Non-pigmented ciliary epithelial cell (primary cell): ENCODE measurements at regions not wholly inside any gene's neighbourhood (a gene's known extent, or its start where the extent isn't known, plus 50 kb on each side); places are given as distances from the start of the nearest gene placed in this dataset.
A peak's percentile ranks its signal among the peaks of the same experiment; 100 is the strongest.
"Not testable (repeated sequence)": the region's sequence is repeated elsewhere in the genome, so short reads cannot be mapped to it uniquely, and the experiment has no call there.

ENCODE experiments used
- DNase-seq: peaks from one replicate; pipeline ENCODE4 v3.0.0-alpha.2; 2010; ENCODE audit warnings: low read depth

DNA sequence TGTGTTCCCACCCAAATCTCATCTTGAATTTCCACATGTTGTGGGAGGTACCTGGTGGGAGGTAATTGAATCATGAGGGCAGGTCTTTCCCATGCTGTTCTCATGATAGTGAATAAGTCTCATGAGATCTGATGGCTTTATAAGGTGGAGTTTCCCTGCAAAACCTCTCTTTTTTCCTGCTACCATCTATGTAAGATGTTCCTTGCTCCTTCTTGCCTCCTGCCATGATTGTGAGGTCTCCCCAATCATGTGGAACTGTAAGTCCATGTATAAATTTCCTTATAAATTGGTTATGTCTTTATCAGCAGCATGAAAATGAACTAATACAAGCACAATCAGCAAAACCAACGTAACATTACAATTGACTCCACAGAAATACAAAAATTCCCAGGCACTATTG, 814.8 kb upstream of the CITED2 start:
- not testable (repeated sequence) for DNase-seq

- DNase-seq: no peak
These were observed 811.5 kb upstream of the CITED2 start for GRCh38 chr6:140185991-140186390.

DNA sequence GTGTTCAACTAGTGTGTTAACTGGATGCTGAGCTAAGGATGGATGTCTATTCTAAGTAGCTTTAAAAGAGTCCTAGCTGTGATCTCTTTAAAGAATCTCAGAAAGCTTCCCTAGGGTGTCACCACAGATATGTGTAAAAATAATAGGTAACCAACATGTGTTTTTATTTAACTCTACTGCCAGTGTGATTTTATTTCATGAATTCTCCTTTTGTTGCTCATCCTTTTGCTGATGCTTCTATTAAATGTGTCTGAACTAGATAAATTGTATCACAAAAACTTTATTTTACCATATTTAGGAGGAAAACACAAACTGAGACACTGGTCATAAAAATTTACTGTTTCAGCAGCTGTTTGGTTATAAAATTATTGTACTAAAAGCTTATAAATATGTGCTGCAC, 809.4 kb upstream of the CITED2 start:
- DNase-seq: no peak

DNA sequence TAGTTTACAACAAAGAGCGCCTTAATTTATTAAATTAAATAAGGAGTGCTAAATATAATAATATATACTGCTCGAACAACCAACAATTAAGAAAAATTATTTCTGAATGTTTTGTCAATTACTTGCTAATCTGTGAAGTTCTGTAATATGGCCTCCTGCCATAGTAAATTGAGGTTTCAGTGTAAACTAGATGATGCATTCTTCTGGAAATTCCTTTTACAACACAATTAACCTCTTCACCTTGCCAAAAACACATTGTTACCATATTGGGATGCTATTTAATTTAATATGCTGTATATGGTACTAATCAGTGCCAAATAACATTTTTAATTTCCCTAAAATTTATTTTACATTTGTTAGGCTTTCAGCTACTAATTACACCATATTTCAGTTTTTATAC, 808.4 kb upstream of the CITED2 start:
- no peak for DNase-seq

DNA sequence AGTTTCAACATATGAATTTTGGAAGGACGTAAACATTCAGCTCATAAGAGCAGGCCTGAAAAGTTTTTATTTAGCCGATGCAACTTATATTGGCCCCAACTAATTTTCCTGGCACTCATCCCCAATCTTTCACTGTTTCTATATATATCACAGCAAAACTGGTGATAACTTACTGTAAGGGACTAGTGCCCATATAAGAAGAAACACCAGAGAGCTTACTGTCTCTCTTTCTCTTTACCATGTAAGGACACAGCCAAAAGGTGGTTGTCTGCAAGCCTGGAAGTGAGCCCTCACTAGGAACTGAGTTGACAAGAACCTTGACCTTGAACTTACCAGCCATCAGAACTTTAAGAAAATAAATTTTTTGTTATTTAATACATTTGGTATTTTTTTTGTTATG, 807.4 kb upstream of the CITED2 start:
- no peak for DNase-seq

GRCh38 chr6:140180306-140180705, 805.9 kb upstream of the CITED2 start:
- DNase-seq: no peak

- no peak for DNase-seq
These were observed 804.5 kb upstream of the CITED2 start for GRCh38 chr6:140178935-140179334.

DNA sequence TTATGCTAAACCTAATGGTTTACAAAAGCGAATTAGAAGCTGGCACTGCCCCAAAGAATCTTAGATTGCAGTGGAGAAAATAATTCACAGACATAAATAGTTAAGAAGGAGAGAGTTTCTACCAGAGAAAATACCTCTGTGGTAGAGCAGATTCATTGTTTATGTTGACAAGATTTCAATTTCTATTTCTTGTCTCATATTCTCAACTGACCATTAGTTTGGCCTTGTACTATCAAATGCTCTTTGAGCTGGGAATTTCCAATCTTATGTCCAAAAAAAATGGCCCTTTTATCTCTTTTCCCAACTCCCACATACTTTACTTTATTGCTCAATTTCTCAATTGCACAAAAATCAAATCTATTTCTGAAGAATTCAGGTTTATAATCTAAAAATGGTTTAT, 804.1 kb upstream of the CITED2 start:
- DNase-seq: no peak

DNA sequence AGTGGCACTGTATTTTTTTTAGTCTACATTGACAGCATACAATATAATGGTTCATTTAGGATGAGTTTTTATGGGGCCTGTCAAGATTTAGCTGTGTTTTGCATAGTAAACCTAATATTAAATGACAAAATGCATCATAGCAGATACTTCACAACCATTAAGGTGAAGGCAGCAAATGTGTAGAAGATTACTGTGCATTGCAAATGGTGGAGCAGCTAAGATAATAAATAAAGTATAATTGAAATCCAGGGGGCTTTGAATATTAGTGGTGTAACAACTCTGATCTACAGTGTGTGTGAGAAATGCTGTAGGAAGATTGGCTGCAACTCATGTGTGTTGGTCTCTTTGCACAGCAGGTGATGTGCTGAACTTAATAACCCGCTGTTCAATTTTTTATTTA, 801.9 kb upstream of the CITED2 start:
- no peak for DNase-seq

GRCh38 chr6:140175486-140175885, 801.0 kb upstream of the CITED2 start:
- no peak for DNase-seq

- DNase-seq: peak; percentile 88
These were observed 800.1 kb upstream of the CITED2 start for GRCh38 chr6:140174524-140174923.

GRCh38 chr6:140168365-140168764, 793.9 kb upstream of the CITED2 start:
- DNase-seq: no peak

DNA sequence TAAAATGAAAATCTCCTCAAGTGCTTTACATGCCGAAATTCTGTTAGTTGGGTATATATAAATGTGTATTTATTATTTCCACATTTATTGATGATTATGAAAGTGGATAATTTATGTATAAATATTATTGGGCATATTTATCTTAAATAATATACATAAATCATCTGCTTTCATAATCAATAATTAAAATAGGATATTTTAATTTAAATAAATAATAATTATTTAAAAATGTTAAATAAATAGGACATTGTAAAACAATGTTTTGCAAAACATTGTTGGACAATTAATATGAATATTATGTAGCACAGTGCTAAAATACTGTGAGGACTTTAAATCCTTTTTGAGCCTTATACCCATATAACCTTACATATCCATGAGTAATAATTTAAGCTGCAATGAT, 786.5 kb upstream of the CITED2 start:
- DNase-seq: no peak

- no peak for DNase-seq
These were observed 786.0 kb upstream of the CITED2 start for GRCh38 chr6:140160494-140160893.

DNA sequence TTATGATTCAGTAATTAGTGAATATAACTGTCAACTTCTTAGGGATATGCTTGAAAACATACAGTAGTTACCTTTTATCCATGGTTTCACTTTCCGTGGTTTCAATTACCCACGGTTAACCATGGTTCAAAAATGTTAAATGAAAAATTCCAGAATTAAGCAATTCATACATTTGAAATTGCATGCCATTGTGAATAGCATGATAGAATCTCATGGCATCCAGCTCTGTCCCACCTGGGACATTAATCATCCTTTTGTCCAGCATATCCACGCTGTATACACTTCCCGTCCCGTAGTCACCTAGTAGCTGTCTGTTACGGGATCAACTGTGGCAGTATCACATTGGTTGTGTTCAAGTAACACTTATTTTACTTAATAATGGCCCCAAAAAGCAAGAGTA, 781.7 kb upstream of the CITED2 start:
- DNase-seq: no peak

DNA sequence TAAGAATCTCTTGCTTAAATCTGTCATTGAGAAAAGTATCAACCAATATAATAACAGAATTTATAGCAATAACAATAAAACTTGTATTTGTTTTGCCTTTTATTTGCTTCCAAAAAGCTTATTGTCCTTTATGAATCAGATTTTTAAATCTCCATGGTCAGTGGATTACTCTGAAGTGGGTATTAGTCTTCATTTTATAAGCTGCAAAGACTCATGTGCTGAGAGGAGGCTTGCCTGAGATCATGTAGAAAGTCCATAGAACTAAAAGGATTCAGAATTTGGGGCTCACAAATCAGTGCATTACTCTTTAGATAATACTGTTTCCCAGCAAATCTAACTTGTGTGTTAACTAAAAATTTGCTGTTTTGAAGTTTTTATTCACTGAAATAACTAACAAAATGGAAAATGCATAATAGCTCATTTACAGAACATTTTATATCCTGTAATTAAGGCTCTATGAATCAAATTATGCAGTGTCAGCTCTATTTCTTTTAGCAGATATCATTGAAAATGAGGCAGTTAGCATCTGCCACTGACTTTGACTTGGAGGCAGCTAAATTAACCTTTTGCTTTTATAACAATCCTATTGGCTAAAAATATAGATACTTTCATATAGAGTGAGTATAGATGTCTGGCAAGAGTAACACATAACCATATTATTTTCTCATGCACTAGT, 781.1 kb upstream of the CITED2 start:
- no peak for DNase-seq

DNA sequence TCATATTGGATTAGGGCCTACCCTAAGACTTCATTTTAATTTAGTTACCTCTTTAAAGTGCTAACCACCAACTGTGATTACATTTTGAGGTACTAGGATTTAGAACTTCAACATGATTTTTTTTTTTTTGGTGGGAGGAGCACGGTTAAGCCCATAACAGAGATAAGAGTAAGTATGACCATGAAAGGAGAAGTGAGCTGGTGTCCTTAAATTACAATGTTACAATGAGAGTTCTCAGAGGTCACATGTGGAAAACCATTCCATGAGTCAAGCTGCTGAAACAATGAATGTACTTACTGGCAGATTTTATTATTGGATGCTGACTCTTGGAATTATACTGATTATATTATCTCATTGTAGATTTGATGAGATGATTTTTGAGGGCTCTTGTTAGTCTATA, 779.3 kb upstream of the CITED2 start:
- no peak for DNase-seq

- not testable (repeated sequence) for DNase-seq
These were observed 773.7 kb upstream of the CITED2 start for GRCh38 chr6:140147825-140148814.

DNA sequence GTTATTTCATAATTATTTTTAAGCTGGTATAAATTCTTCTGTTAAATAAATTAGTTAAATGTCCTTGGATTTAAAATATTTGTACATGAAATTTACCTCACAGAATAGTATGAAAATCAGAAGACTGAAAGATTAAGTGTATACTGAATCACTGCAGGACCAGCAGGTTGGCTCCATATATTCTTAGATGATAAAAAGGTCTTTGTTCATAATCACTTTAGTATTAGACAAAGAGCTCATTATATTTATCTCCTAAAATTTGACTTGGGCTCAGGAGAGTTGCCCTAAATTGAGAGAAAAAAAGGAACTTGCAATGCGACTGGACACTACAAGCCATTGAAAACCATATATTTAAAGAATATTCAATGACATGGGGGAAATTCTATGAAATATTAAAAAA, 766.4 kb upstream of the CITED2 start:
- DNase-seq: no peak

DNA sequence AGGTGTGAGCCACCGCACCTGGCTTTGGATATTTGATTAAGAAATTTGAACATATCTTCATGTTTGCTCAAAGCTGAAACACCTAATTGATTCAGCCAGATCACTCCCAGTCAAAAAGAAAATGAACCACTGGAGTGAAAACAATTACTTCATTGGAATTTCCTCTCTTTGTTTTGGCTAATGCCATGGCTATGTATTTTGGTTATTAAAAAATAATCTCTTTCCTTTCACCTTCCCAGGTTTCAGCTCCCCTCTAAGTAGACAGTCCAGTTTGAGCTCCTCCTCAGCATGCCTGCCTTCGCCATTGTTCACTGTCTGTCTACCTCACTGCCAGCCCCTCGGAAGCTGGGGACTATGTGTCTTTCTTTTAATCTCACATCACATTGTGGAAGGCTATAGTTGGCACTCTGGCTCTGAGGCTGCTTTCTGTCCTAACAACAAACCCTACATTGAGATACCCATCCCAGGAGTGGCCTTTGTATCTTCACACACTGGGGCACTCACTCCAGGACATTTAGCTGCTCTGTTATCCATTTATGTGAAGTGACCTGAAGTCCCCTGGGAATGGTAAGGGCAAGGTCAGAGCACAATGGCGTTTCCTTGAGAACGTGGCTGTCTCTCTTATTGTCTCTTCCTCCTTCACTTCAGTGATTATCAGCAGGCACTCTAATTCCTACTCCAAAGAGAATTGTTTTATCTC, 764.0 kb upstream of the CITED2 start:
- no peak for DNase-seq

DNA sequence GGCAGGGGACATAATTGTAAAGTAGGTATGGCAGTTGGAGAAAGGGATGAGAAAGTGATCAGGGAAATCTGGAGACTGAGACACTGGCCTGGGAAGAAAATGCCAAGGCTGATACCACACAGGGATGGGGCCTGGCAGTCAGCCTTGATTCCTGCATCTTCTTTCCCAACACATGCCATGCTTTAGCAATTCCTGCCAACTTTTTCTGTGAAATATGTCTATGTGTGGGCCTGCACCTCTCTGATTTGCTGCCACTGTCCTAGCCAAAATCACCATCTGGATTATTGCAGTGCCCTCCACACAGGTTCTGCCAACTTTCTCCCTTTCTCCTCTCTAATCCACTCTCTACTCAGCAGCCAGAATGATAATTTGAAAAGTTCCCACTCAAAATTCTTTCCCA, 759.8 kb upstream of the CITED2 start:
- DNase-seq: no peak

GRCh38 chr6:140130074-140130473, 755.6 kb upstream of the CITED2 start:
- no peak for DNase-seq

DNA sequence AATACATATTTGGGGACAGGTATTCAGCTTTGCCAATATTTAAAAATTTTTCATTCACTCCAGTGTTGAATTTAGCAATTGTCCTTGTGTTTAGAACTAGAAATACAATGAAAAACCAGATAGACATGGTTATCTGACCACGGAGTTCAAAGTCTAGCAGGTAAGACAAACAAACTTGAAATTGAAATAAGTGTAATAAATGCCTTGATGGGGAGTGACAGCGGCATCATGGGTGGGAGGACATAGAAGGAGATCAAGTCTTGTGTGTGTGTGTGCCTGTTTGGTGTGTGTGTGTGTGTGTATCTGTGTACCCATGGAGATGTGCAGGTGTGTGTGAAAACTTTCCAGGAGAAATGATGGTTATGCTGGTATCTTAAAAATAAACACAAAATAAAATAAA, 750.0 kb upstream of the CITED2 start:
- DNase-seq: no peak
